Endothelial cell of umbilical vein (primary cell): ENCODE measurements at regions not wholly inside any gene's neighbourhood (a gene's known extent, or its start where the extent isn't known, plus 50 kb on each side); places are given as distances from the start of the nearest gene placed in this dataset.

Source experiments
- BruUV-seq: library from RNA; stranded (reverse); fragments of 400-500 nt; replicated peaks from 2 replicates; lab custom pipeline; 2021; lab: Mats Ljungman, UMichigan
- CTCF ChIA-PET: fragments of 300-600, 350-600 bp; sonication (Branson Sonifier 250); formaldehyde crosslinking; loops from one replicate; lab custom pipeline; 2021; ENCODE audit warnings: antibody characterized with exemption, inconsistent platforms; lab: Charles Lee
- POLR2A ChIA-PET: fragments of 300-600, 350-600 bp; sonication (Branson Sonifier 250); formaldehyde crosslinking; loops from one replicate; lab custom pipeline; 2021; ENCODE audit warnings: antibody characterized with exemption, inconsistent platforms; lab: Charles Lee
- DNase-seq: peaks from one replicate; pipeline ENCODE4 v3.0.0-alpha.2; 2011; ENCODE audit warnings: low read depth, low spot score
- FAIRE-seq: peaks from 2 replicates; lab custom pipeline; 2011; peaks lifted over from hg19 to GRCh38; lab: Jason Lieb, UNC
- H2AFZ ChIP-seq: 2 replicates; pipeline ENCODE4 v1.6.0; 2012; ENCODE audit warnings: low read depth, low read length, control low read depth, inconsistent platforms
- H3K27ac ChIP-seq: 2 replicates; pipeline ENCODE4 v1.5.1; 2011; ENCODE audit warnings: low read depth, mild to moderate bottlenecking, control low read depth, low read length, moderate library complexity; ENCODE audit not compliant: insufficient read depth
- H3K27me3 ChIP-seq, 2 experiments: 2 replicates each; pipeline versions ENCODE4 v1.6.0 to v1.6.1; 2011; ENCODE audit warnings: low read length in 2 of 2, mixed read lengths in 1 of 2; ENCODE audit not compliant: control insufficient read depth in 2 of 2, insufficient read depth in 2 of 2
- H3K36me3 ChIP-seq, 2 experiments: 2 replicates in 1 of 2; 3 replicates in 1 of 2; pipeline ENCODE4 v1.5.1; 2011; ENCODE audit warnings: low read length in 2 of 2, mild to moderate bottlenecking in 1 of 2, moderate library complexity in 1 of 2; ENCODE audit not compliant: control insufficient read depth in 2 of 2, insufficient read depth in 2 of 2; ENCODE audit errors: extremely low read depth in 1 of 2
- H3K4me1 ChIP-seq: 3 replicates; pipeline ENCODE4 v1.5.1; 2011; ENCODE audit warnings: mild to moderate bottlenecking, low read length; ENCODE audit not compliant: control insufficient read depth, insufficient read depth; ENCODE audit errors: extremely low read depth
- H3K4me2 ChIP-seq: 2 replicates; pipeline ENCODE4 v1.6.1; 2011; ENCODE audit warnings: low read length, control low read depth, mixed read lengths; ENCODE audit not compliant: insufficient read depth
- H3K4me3 ChIP-seq, 3 experiments: fragments of 200-600 bp in 1 of 3; sonication (generic), shearing (Covaris generic) in 1 of 3; replicated peaks in 1 of 3; 2 replicates each; pipeline ENCODE4 v1.5.1; 2011 to 2016; ENCODE audit warnings: control low read depth in 3 of 3, low read length in 3 of 3, mild to moderate bottlenecking in 2 of 3, inconsistent platforms in 1 of 3, low read depth in 1 of 3, moderate library complexity in 1 of 3; ENCODE audit not compliant: insufficient read depth in 1 of 3
- H3K79me2 ChIP-seq: 2 replicates; pipeline ENCODE4 v1.6.0; 2012; ENCODE audit warnings: low read length, inconsistent platforms; ENCODE audit not compliant: control insufficient read depth, insufficient read depth
- H3K9ac ChIP-seq: replicated peaks from 2 replicates; pipeline ENCODE3; 2011; ENCODE audit warnings: low read length, control low read depth; ENCODE audit not compliant: insufficient read depth; ENCODE audit errors: extremely low read depth
- H3K9me1 ChIP-seq: replicated peaks from 3 replicates; pipeline ENCODE4 v1.6.0; 2011; ENCODE audit warnings: mild to moderate bottlenecking, low read length; ENCODE audit not compliant: control insufficient read depth, insufficient read depth; ENCODE audit errors: extremely low read depth
- H3K9me3 ChIP-seq: replicated peaks from 2 replicates; pipeline ENCODE4 v1.5.1; 2012; ENCODE audit warnings: low read length, inconsistent platforms; ENCODE audit not compliant: control insufficient read depth, insufficient read depth
- H4K20me1 ChIP-seq: replicated peaks from 2 replicates; pipeline ENCODE3; 2011; ENCODE audit warnings: mild to moderate bottlenecking, low read length; ENCODE audit not compliant: control insufficient read depth, insufficient read depth; ENCODE audit errors: extremely low read depth
- FOS ChIP-seq: IDR thresholded peaks from 2 replicates; pipeline ENCODE4 v1.6.1; 2011; ENCODE audit warnings: mild to moderate bottlenecking, low read length, moderate library complexity, borderline replicate concordance; ENCODE audit not compliant: insufficient read depth
- GATA2 ChIP-seq: IDR thresholded peaks from 2 replicates; pipeline ENCODE4 v1.7.0; 2011; ENCODE audit warnings: low read depth, mild to moderate bottlenecking, moderate library complexity, mixed read lengths, low read length; ENCODE audit not compliant: insufficient read length, insufficient read depth
- JUN ChIP-seq: IDR thresholded peaks from 2 replicates; pipeline ENCODE4 v1.6.1; 2011; ENCODE audit warnings: borderline replicate concordance, low read depth; ENCODE audit not compliant: insufficient read length, insufficient read depth
- MAX ChIP-seq: IDR thresholded peaks from 2 replicates; pipeline ENCODE4 v1.6.1; 2011; ENCODE audit not compliant: insufficient read depth, insufficient read length
- POLR2A ChIP-seq: IDR thresholded peaks from 2 replicates; pipeline ENCODE4 v1.6.1; 2012; ENCODE audit warnings: low read depth, mild to moderate bottlenecking, control low read depth, low read length
- POLR2AphosphoS5 ChIP-seq: IDR thresholded peaks from 2 replicates; pipeline ENCODE4 v1.6.1; 2012; ENCODE audit warnings: low read depth, mild to moderate bottlenecking, control low read depth, low read length, moderate library complexity; ENCODE audit not compliant: insufficient read depth
- dilution Hi-C: fragments of 300-500 bp; cut with MboI; formaldehyde crosslinking; loops from one replicate; pipeline ENCODE4 v1.15.0; 2019; ENCODE audit warnings: low sequenced_read_pairs; ENCODE audit not compliant: extremely low pct_ligation_motif_present
- intact Hi-C: fragments of 100-400 bp; cut with micrococcal nuclease; formaldehyde crosslinking; loops from one replicate; pipeline ENCODE4 v1.10.0; 2022

GRCh38 chr12:74049348-74049747 is 488.3 kb upstream of the ATXN7L3B start:
- DNase-seq (no peak), FAIRE-seq (no peak)
- no peak overlapping the region for H3K27ac ChIP-seq
- CTCF ChIA-PET, result no interaction called here
- BruUV-seq, result no TSS peak
- intact Hi-C loops (no loop called here), dilution Hi-C loops (no loop called here)
- H3K9me3 ChIP-seq, result peaks cover 4% of the 10 kb centered on the region
- H4K20me1 ChIP-seq, result no peaks in the 10 kb centered on the region
- POLR2A ChIA-PET, result no interaction called here
- no peak overlapping the region for H3K4me3 ChIP-seq
- no peaks in the 10 kb centered on the region for H3K9me1 ChIP-seq
- H3K4me2 ChIP-seq, result no peak overlapping the region
- H3K4me1 ChIP-seq, result no peaks in the 10 kb centered on the region
- no peaks in the 10 kb centered on the region for H3K79me2 ChIP-seq
- no peaks in the 10 kb centered on the region for H3K36me3 ChIP-seq
- H3K9ac ChIP-seq, result no peak overlapping the region
- no peak overlapping the region for H2AFZ ChIP-seq
- TF ChIP-seq FOS (no peak), JUN (no peak), POLR2AphosphoS5 (no peak), MAX (no peak)
- no peaks in the 10 kb centered on the region for H3K27me3 ChIP-seq

GRCh38 chr12:74051848-74052247 is 485.8 kb upstream of the ATXN7L3B start:
- no peak for FAIRE-seq
- Histone ChIP-seq H3K4me3 (no peak overlapping the region), H3K9me3 (peaks cover 4% of the 10 kb centered on the region), H3K79me2 (no peaks in the 10 kb centered on the region), H4K20me1 (no peaks in the 10 kb centered on the region), H3K27ac (no peak overlapping the region), H3K9ac (no peak overlapping the region), H3K4me2 (no peak overlapping the region), H3K9me1 (no peaks in the 10 kb centered on the region), H2AFZ (no peak overlapping the region), H3K27me3 (no peaks in the 10 kb centered on the region), H3K4me1 (no peaks in the 10 kb centered on the region), H3K36me3 (no peaks in the 10 kb centered on the region)
- no peak for DNase-seq
- TF ChIP-seq GATA2 (no peak), JUN (no peak), POLR2A (no peak), MAX (no peak)
- dilution Hi-C loops, result no loop called here
- intact Hi-C loops, result no loop called here
- BruUV-seq, result no TSS peak
- ChIA-PET CTCF (no interaction called here), POLR2A (no interaction called here)
